ENCODE measurements at regions not wholly inside any gene's neighbourhood (a gene's known extent, or its start where the extent isn't known, plus 50 kb on each side); places are given as distances from the start of the nearest gene placed in this dataset.

- TF ChIP-seq CTCF (IDR thresholded peaks at IDR 0.05) = no peak
- H3K4me1 ChIP-seq (ENCODE audit: control insufficient read depth in 1 of 2, insufficient read depth in 2 of 2, low read length in 2 of 2) = peaks cover 10 to 11% of the 10 kb centered on the region in 2 donors
- H3K4me3 ChIP-seq (replicated peaks in 1 of 3; ENCODE audit: low read depth in 2 of 3, low read length in 3 of 3) = no peak overlapping the region
- H3K4me2 ChIP-seq (replicated peaks; ENCODE audit: extremely low read depth, low read length, poor library complexity, severe bottlenecking) = no peak overlapping the region
- intact Hi-C loops (cut with micrococcal nuclease) = no loop called here
- Mint-ChIP-seq H3K9me3 (peaks cover 0 to 2% (median 0%) of the 10 kb centered on the region in 7 donors), H3K4me1 (peaks cover 8% of the 10 kb centered on the region), H3K36me3 (no peaks in the 10 kb centered on the region), H3K4me3 (no peak overlapping the region), H3K27me3 (ENCODE audit: low read depth in 3 of 3) (peaks cover 2 to 3% (median 2%) of the 10 kb centered on the region in 3 donors), H3K27ac (no peak overlapping the region)
- H3K9me3 ChIP-seq (replicated peaks in 1 of 2; ENCODE audit: control insufficient read depth in 1 of 2, insufficient read depth in 1 of 2, low read length in 2 of 2) = no peaks in the 10 kb centered on the region
- no peak overlapping the region for H3K9ac ChIP-seq (ENCODE audit: insufficient read depth, low read length, poor library complexity, severe bottlenecking)
- 83% methylated on average over 12 of the region's 18 CpGs for WGBS (ENCODE audit: insufficient coverage)
- H3K27me3 ChIP-seq (ENCODE audit: control insufficient read depth in 2 of 2, insufficient read depth in 2 of 2, low read length in 2 of 2) = no peaks in the 10 kb centered on the region
- no peak overlapping the region for H2AFZ ChIP-seq (ENCODE audit: insufficient read depth, low read depth, low read length, poor library complexity, severe bottlenecking)
- H3K79me2 ChIP-seq (ENCODE audit: insufficient read depth, low read length) = no peaks in the 10 kb centered on the region
- no peaks in the 10 kb centered on the region for H4K20me1 ChIP-seq (ENCODE audit: insufficient read depth, low read length)
- no peak overlapping the region for H3K27ac ChIP-seq (ENCODE audit: low read depth in 1 of 2, low read length in 2 of 2)
- no peaks in the 10 kb centered on the region for H3K36me3 ChIP-seq (replicated peaks in 1 of 2; ENCODE audit: control insufficient read depth in 1 of 2, insufficient read depth in 2 of 2, low read length in 2 of 2)
- no peak for DNase-seq
These were observed 129.0 kb upstream of the RASGEF1B start for GRCh38 chr4:81600520-81601357.

GRCh38 chr4:81599742-81600380 lies 128.2 kb upstream of the RASGEF1B start:
- Histone ChIP-seq H3K79me2 (ENCODE audit: insufficient read depth, low read length) (no peaks in the 10 kb centered on the region), H3K27ac (ENCODE audit: low read depth in 1 of 2, low read length in 2 of 2) (no peak overlapping the region), H4K20me1 (ENCODE audit: insufficient read depth, low read length) (no peaks in the 10 kb centered on the region), H3K9ac (ENCODE audit: insufficient read depth, low read length, poor library complexity, severe bottlenecking) (no peak overlapping the region), H2AFZ (ENCODE audit: insufficient read depth, low read depth, low read length, poor library complexity, severe bottlenecking) (no peak overlapping the region), H3K4me2 (replicated peaks; ENCODE audit: extremely low read depth, low read length, poor library complexity, severe bottlenecking) (no peak overlapping the region), H3K9me3 (replicated peaks in 1 of 2; ENCODE audit: control insufficient read depth in 1 of 2, insufficient read depth in 1 of 2, low read length in 2 of 2) (no peaks in the 10 kb centered on the region), H3K36me3 (replicated peaks in 1 of 2; ENCODE audit: control insufficient read depth in 1 of 2, insufficient read depth in 2 of 2, low read length in 2 of 2) (no peaks in the 10 kb centered on the region), H3K27me3 (ENCODE audit: control insufficient read depth in 2 of 2, insufficient read depth in 2 of 2, low read length in 2 of 2) (no peaks in the 10 kb centered on the region), H3K4me1 (ENCODE audit: control insufficient read depth in 1 of 2, insufficient read depth in 2 of 2, low read length in 2 of 2) (peaks cover 1 to 2% of the 10 kb centered on the region in 2 donors), H3K4me3 (replicated peaks in 1 of 3; ENCODE audit: low read depth in 2 of 3, low read length in 3 of 3) (no peak overlapping the region)
- TF ChIP-seq CTCF (IDR thresholded peaks at IDR 0.05) = no peak
- WGBS (ENCODE audit: insufficient coverage) = 100% methylated on average over 3 of the region's 5 CpGs
- H3K4me3 Mint-ChIP-seq = no peak overlapping the region
- peaks cover 2 to 3% (median 2%) of the 10 kb centered on the region in 3 donors for H3K27me3 Mint-ChIP-seq (ENCODE audit: low read depth in 3 of 3)
- peaks cover 0 to 2% (median 0%) of the 10 kb centered on the region in 7 donors for H3K9me3 Mint-ChIP-seq
- no peak for DNase-seq
- H3K36me3 Mint-ChIP-seq = no peaks in the 10 kb centered on the region
- no peak overlapping the region for H3K27ac Mint-ChIP-seq
- peaks cover 1% of the 10 kb centered on the region for H3K4me1 Mint-ChIP-seq
- intact Hi-C loops (cut with micrococcal nuclease) = no loop called here

All from CD14-positive monocyte (primary cell).